Kidney (tissue), 13 donors: ENCODE measurements at regions not wholly inside any gene's neighbourhood (a gene's known extent, or its start where the extent isn't known, plus 50 kb on each side); places are given as distances from the start of the nearest gene placed in this dataset.

Source experiments
- DNase-seq, 5 donors: peaks; one replicate each; pipeline ENCODE4 v3.0.0-alpha.2; 2013 to 2020
- FAIRE-seq: peaks from 2 replicates; lab custom pipeline; 2012; peaks lifted over from hg19 to GRCh38; lab: Jason Lieb, UNC
- H3K27ac ChIP-seq, 2 donors: one replicate each; pipeline ENCODE4 v1.7.0; 2013; ENCODE audit warnings: low read depth in 2 of 2, low read length in 2 of 2, inconsistent platforms in 1 of 2
- H3K27me3 ChIP-seq: one replicate; pipeline ENCODE4 v1.7.1; 2013; ENCODE audit warnings: low read length, inconsistent platforms; ENCODE audit not compliant: control insufficient read depth, insufficient read depth
- H3K36me3 ChIP-seq, 3 donors: one replicate each; pipeline versions ENCODE4 v1.7.0 to v1.7.1; 2013; ENCODE audit warnings: low read length in 3 of 3, control low read depth in 1 of 3, inconsistent platforms in 1 of 3; ENCODE audit not compliant: insufficient read depth in 3 of 3, control insufficient read depth in 2 of 3
- H3K4me1 ChIP-seq, 3 donors: one replicate each; pipeline versions ENCODE4 v1.7.0 to v1.7.1; 2013; ENCODE audit warnings: low read length in 3 of 3, inconsistent platforms in 1 of 3, low read depth in 1 of 3; ENCODE audit not compliant: control insufficient read depth in 2 of 3, insufficient read depth in 2 of 3
- H3K4me3 ChIP-seq, 3 donors: one replicate each; pipeline versions ENCODE4 v1.7.0 to v1.8.1; 2013; ENCODE audit warnings: low read length in 3 of 3, control low read depth in 1 of 3, inconsistent platforms in 1 of 3
- H3K9ac ChIP-seq, 3 donors: one replicate each; pipeline versions ENCODE4 v1.7.0 to v1.7.1; 2013; ENCODE audit warnings: low read length in 3 of 3, control low read depth in 1 of 3, inconsistent platforms in 1 of 3
- H3K9me3 ChIP-seq, 3 donors: one replicate each; pipeline versions ENCODE4 v1.7.0 to v1.7.1; 2013; ENCODE audit warnings: low read length in 3 of 3, control low read depth in 1 of 3, inconsistent platforms in 1 of 3; ENCODE audit not compliant: control insufficient read depth in 2 of 3, insufficient read depth in 1 of 3
- intact Hi-C: fragments of 100-400 bp; cut with DNase I; formaldehyde crosslinking; loops from one replicate; pipeline ENCODE4 v1.11.1; 2022
- TF ChIP-seq, protein P1 (sequence below): IDR thresholded peaks from 3 replicates; pipeline ENCODE4 v1.5.1; 2012; ENCODE audit warnings: mild to moderate bottlenecking, moderate library complexity, borderline replicate concordance; ENCODE audit not compliant: insufficient read depth; ENCODE audit errors: extremely low read depth
- donor health status: control.
- donor health status: control.
- donor health status: control.
- donor health status: control.
- donor health status: control.
- donor health status: DM: yes; HTN: yes; CAD: no.
- donor health status: Normal renal cell carcinoma (clear cell type).

DNA sequence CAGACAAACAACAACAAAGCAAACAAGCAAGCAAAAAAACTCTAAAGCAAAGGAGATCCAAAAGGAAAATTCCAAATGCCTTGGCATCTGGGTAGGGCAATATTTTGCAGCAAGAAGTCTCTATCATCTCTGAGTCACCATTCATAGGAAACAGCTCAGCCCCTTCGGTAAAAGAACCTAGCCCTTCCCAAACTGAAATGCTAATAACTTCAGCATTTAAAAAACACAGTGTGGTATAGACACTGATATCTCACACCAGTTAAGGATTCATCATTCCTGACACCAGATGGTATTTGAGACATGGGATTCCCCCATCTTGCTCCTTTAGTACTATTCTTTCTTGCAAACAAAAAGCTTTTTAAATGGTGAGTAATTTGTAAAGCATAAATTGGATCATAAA, 491.8 kb downstream of the TXNL1 start:
- Histone ChIP-seq H3K36me3 (no peaks in the 10 kb centered on the region), H3K9me3 (no peaks in the 10 kb centered on the region), H3K27ac (no peak overlapping the region), H3K4me3 (no peak overlapping the region), H3K4me1 (no peaks in the 10 kb centered on the region), H3K27me3 (no peaks in the 10 kb centered on the region), H3K9ac (no peak overlapping the region)
- intact Hi-C loops = no loop called here
- DNase-seq (no peak), FAIRE-seq (no peak)
- TF ChIP-seq, protein P1, sequence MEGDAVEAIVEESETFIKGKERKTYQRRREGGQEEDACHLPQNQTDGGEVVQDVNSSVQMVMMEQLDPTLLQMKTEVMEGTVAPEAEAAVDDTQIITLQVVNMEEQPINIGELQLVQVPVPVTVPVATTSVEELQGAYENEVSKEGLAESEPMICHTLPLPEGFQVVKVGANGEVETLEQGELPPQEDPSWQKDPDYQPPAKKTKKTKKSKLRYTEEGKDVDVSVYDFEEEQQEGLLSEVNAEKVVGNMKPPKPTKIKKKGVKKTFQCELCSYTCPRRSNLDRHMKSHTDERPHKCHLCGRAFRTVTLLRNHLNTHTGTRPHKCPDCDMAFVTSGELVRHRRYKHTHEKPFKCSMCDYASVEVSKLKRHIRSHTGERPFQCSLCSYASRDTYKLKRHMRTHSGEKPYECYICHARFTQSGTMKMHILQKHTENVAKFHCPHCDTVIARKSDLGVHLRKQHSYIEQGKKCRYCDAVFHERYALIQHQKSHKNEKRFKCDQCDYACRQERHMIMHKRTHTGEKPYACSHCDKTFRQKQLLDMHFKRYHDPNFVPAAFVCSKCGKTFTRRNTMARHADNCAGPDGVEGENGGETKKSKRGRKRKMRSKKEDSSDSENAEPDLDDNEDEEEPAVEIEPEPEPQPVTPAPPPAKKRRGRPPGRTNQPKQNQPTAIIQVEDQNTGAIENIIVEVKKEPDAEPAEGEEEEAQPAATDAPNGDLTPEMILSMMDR = no peak

DNA sequence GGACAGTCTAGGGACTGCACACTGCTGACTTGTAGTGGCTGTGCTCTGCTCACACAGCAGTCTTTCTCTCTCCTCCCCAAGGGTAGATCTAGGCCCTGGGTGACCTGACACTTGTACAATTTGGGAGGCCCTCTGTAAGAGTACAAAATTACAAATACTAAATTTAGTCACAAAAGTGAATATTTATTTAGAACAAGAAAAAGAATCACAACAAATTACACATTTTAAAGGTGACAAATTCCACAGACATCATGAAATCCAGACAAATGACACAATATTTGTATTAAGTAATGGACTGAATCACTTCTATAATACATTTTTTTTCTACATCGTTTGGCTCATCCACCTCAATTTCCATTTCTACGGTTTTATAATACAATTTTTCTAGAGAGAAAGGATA, 496.4 kb downstream of the TXNL1 start:
- Histone ChIP-seq H3K27ac (no peak overlapping the region), H3K9me3 (no peaks in the 10 kb centered on the region), H3K9ac (no peak overlapping the region), H3K36me3 (no peaks in the 10 kb centered on the region), H3K4me1 (no peaks in the 10 kb centered on the region), H3K4me3 (no peak overlapping the region), H3K27me3 (no peaks in the 10 kb centered on the region)
- FAIRE-seq = no peak
- TF ChIP-seq, protein P1 = no peak
- intact Hi-C loops = no loop called here
- no peak for DNase-seq

DNA sequence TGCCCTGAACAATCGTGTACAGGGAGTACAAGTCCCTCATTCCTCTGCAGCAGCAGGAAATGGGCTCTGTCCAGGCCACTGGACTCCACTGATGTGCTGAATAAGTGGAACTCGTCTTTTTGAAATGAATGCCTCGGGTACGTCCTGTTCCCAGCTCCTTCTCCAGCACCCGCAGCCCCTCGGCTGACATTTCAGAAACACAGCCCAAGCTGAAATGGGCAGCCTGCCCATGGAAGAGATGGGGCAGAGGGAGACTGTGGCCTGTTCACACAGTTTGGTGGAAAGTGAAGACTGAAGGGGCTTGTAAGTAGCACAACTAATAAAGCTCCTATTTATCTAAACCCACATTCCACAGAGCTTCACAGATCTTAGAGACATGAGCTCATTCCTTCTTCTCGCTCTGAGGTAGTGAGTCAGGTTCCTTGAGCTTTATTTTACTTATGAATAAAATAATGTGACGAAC, 498.6 kb downstream of the TXNL1 start:
- intact Hi-C loops = no loop called here
- no peak for FAIRE-seq
- Histone ChIP-seq H3K4me1 (no peaks in the 10 kb centered on the region), H3K27me3 (no peaks in the 10 kb centered on the region), H3K27ac (no peak overlapping the region), H3K36me3 (no peaks in the 10 kb centered on the region), H3K9ac (no peak overlapping the region), H3K4me3 (no peak overlapping the region), H3K9me3 (no peaks in the 10 kb centered on the region)
- TF ChIP-seq, protein P1 = no peak
- DNase-seq = peak in 1 of 5 donors; percentile 80

DNA sequence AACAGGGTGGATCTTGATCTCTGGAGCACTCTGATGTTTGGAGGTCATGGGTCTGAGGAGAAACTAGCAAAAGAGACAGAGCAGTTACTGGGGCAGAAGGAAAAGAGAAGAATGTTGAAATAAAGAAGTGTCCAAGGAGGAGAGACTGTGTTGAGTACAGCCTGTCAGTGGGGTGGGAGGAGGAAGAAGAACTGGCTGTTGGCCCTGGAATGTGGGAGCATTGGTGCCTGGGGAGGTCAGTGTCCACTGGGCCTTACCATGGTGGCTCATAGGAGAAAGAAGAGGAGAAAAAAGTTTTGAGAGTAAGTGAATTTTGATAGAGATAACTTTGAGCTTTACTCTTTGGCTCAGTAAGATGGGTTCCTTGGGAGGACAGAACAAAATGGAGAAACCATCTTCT, 499.0 kb downstream of the TXNL1 start:
- no peak overlapping the region for H3K4me3 ChIP-seq
- FAIRE-seq (no peak), DNase-seq (peak in 1 of 5 donors; percentile 52)
- TF ChIP-seq, protein P1 = no peak
- no peak overlapping the region for H3K9ac ChIP-seq
- no peaks in the 10 kb centered on the region for H3K4me1 ChIP-seq
- intact Hi-C loops = no loop called here
- no peaks in the 10 kb centered on the region for H3K27me3 ChIP-seq
- H3K9me3 ChIP-seq = no peaks in the 10 kb centered on the region
- no peaks in the 10 kb centered on the region for H3K36me3 ChIP-seq
- no peak overlapping the region for H3K27ac ChIP-seq
